K562 (cell line): ENCODE measurements at regions not wholly inside any gene's neighbourhood (a gene's known extent, or its start where the extent isn't known, plus 50 kb on each side); places are given as distances from the start of the nearest gene placed in this dataset.

Experiments
- ATAC-seq: fragments of 200-7000 bp; cut with Tn5 transposase; 3 replicates; pipeline ENCODE4 v1.9.1; 2020; ENCODE audit warnings: moderate library complexity
- BruUV-seq: library from RNA; stranded (reverse); fragments of 400-500 nt; replicated peaks from 2 replicates; lab custom pipeline; 2021; lab: Mats Ljungman, UMichigan
- CTCF ChIA-PET: fragments of 300-600 bp; formaldehyde crosslinking; extraction: SDS; loops from one replicate; lab custom pipeline; 2021; ENCODE audit warnings: low intra/inter-chr PET ratio; lab: Yijun Ruan, JAX
- POLR2A ChIA-PET: fragments of 300-600, 350-650 bp; sonication (Branson Sonifier 250); formaldehyde crosslinking; extraction: SDS; loops from one replicate; lab custom pipeline; 2021; ENCODE audit warnings: antibody characterized with exemption, inconsistent platforms; lab: Yijun Ruan, JAX
- DNase-seq, 4 experiments: peaks; one replicate each; pipeline versions ENCODE4 v3.0.0 to v3.0.0-alpha.2; 2011 to 2018; ENCODE audit warnings: low spot score in 3 of 4, mixed read lengths in 3 of 4; ENCODE audit errors: extremely low read depth in 1 of 4
- FAIRE-seq: peaks from 2 replicates; lab custom pipeline; 2011; peaks lifted over from hg19 to GRCh38; lab: Jason Lieb, UNC
- H2AFZ ChIP-seq: 2 replicates; pipeline ENCODE4 v1.6.0; 2011; ENCODE audit warnings: low read depth, low read length, control low read depth, inconsistent platforms
- H3K27ac ChIP-seq: fragments of 200-600 bp; 3 replicates; pipeline ENCODE4 v1.8.0; 2011; ENCODE audit warnings: low read depth, mild to moderate bottlenecking, control low read depth, inconsistent platforms, low read length, moderate library complexity, mixed read lengths; ENCODE audit errors: extremely low read depth
- H3K27me3 ChIP-seq, 2 experiments: fragments of 300-600 bp in 1 of 2; 2 replicates in 1 of 2; 3 replicates in 1 of 2; pipeline versions ENCODE4 v1.6.0 to v1.8.0; 2011; ENCODE audit warnings: inconsistent platforms in 2 of 2, low read length in 2 of 2, mild to moderate bottlenecking in 1 of 2, mixed read lengths in 1 of 2, moderate library complexity in 1 of 2; ENCODE audit not compliant: control insufficient read depth in 2 of 2, insufficient read depth in 2 of 2
- H3K36me3 ChIP-seq: fragments of 300-600 bp; 3 replicates; pipeline ENCODE4 v1.8.0; 2011; ENCODE audit warnings: mild to moderate bottlenecking, low read length, inconsistent platforms; ENCODE audit not compliant: control insufficient read depth, insufficient read depth
- H3K4me1 ChIP-seq, 2 experiments: fragments of 200-600 bp in 1 of 2; replicated peaks in 1 of 2; 2 replicates in 1 of 2; 3 replicates in 1 of 2; pipeline versions ENCODE4 v1.5.1 to v1.8.0; 2011; ENCODE audit warnings: inconsistent platforms in 2 of 2, low read length in 2 of 2, mild to moderate bottlenecking in 1 of 2, mixed read lengths in 1 of 2, moderate library complexity in 1 of 2; ENCODE audit not compliant: control insufficient read depth in 2 of 2, insufficient read depth in 2 of 2
- H3K4me2 ChIP-seq: 2 replicates; pipeline ENCODE4 v1.6.1; 2011; ENCODE audit warnings: low read length, control low read depth, inconsistent platforms, mixed read lengths; ENCODE audit not compliant: insufficient read depth
- H3K4me3 ChIP-seq: fragments of 200-600 bp; sonication (generic), shearing (Covaris generic); 2 replicates; pipeline ENCODE4 v1.5.1; 2016; ENCODE audit warnings: control low read depth, inconsistent platforms
- H3K79me2 ChIP-seq: fragments of 200-600 bp; 3 replicates; pipeline ENCODE4 v1.8.0; 2011; ENCODE audit warnings: low read length, inconsistent platforms; ENCODE audit not compliant: control insufficient read depth, insufficient read depth
- H3K9ac ChIP-seq, 2 experiments: 2 replicates each; pipeline versions ENCODE4 v1.6.0 to v1.6.1; 2011; ENCODE audit warnings: low read depth in 2 of 2, low read length in 2 of 2, control low read depth in 1 of 2, inconsistent platforms in 1 of 2, mild to moderate bottlenecking in 1 of 2, mixed read lengths in 1 of 2; ENCODE audit not compliant: insufficient read depth in 1 of 2
- H3K9me1 ChIP-seq: one replicate; pipeline ENCODE4 v1.6.0; 2011; ENCODE audit warnings: inconsistent platforms, mild to moderate bottlenecking, low read length, moderate library complexity; ENCODE audit not compliant: control insufficient read depth, insufficient read depth
- H3K9me3 ChIP-seq: replicated peaks from 2 replicates; pipeline ENCODE4 v1.5.1; 2011; ENCODE audit warnings: low read depth, low read length, inconsistent platforms; ENCODE audit not compliant: control insufficient read depth, insufficient read depth
- H4K20me1 ChIP-seq: replicated peaks from 2 replicates; pipeline ENCODE4 v1.6.1; 2011; ENCODE audit warnings: low read length, inconsistent platforms, mixed read lengths; ENCODE audit not compliant: control insufficient read depth, insufficient read depth
- DACH1 ChIP-seq: fragments of 450-650 bp; IDR thresholded peaks from 2 replicates; pipeline ENCODE4 v1.6.1; 2018; ENCODE audit not compliant: partially characterized antibody
- FOXK1 ChIP-seq: sonication (generic); formaldehyde crosslinking; IDR thresholded peaks from 2 replicates; pipeline ENCODE4 v1.8.0; 2022; ENCODE audit warnings: missing genetic modification reagents, mild to moderate bottlenecking, borderline replicate concordance
- MCM5 ChIP-seq: fragments of 450-650 bp; IDR thresholded peaks from 2 replicates; pipeline ENCODE4 v1.6.1; 2016; ENCODE audit warnings: low read depth
- NCOA4 ChIP-seq: fragments of 450-650 bp; IDR thresholded peaks from 2 replicates; pipeline ENCODE4 v1.6.1; 2018; ENCODE audit warnings: mild to moderate bottlenecking; ENCODE audit not compliant: partially characterized antibody
- OTX1 ChIP-seq: fragments of 450-650 bp; formaldehyde crosslinking; IDR thresholded peaks from 2 replicates; pipeline ENCODE4 v1.4.0; 2022; ENCODE audit warnings: mild to moderate bottlenecking
- POLR2A ChIP-seq: fragments of 450-650 bp; conservative IDR thresholded peaks from 2 replicates; pipeline ENCODE4 v1.6.1; 2016
- POLR2AphosphoS5 ChIP-seq: IDR thresholded peaks from 2 replicates; pipeline ENCODE4 v1.6.1; 2011; ENCODE audit warnings: mild to moderate bottlenecking, low read depth, low read length, moderate library complexity; ENCODE audit not compliant: control insufficient read depth, insufficient read depth
- PREB ChIP-seq: sonication (generic); formaldehyde crosslinking; IDR thresholded peaks from 2 replicates; pipeline ENCODE4 v1.8.1; 2023; ENCODE audit warnings: mild to moderate bottlenecking, missing genetic modification reagents
- SMAD3 ChIP-seq: fragments of 450-650 bp; formaldehyde crosslinking; conservative IDR thresholded peaks from 2 replicates; pipeline ENCODE4 v1.4.0; 2020; ENCODE audit warnings: mild to moderate bottlenecking
- SMC3 ChIP-seq: conservative IDR thresholded peaks from 2 replicates; pipeline ENCODE4 v1.6.1; 2011; ENCODE audit warnings: low read depth, low read length, improper control_type of control experiment; ENCODE audit not compliant: insufficient read depth
- SRF ChIP-seq, 2 experiments: fragments of 250-450, 450-650 bp in 1 of 2; sonication (Bioruptor Pico) in 1 of 2; sonication (generic) in 1 of 2; formaldehyde crosslinking; IDR thresholded peaks; 2 replicates each; pipeline versions ENCODE4 v1.5.0 to v1.5.1; 2020 to 2022; ENCODE audit warnings: mild to moderate bottlenecking in 1 of 2, missing genetic modification reagents in 1 of 2
- STAT5A ChIP-seq: IDR thresholded peaks from 2 replicates; pipeline ENCODE4 v1.6.1; 2012; ENCODE audit warnings: low read length, inconsistent platforms, borderline replicate concordance
- TEAD1 ChIP-seq, 2 experiments: fragments of 450-650 bp in 1 of 2; sonication (generic) in 1 of 2; formaldehyde crosslinking; IDR thresholded peaks; 2 replicates each; pipeline versions ENCODE4 v1.4.0 to v1.8.0; 2020 to 2022; ENCODE audit warnings: mild to moderate bottlenecking in 2 of 2, missing genetic modification reagents in 1 of 2
- THRA ChIP-seq: fragments of 450-650 bp; IDR thresholded peaks from 2 replicates; pipeline ENCODE4 v1.6.1; 2017; ENCODE audit warnings: mild to moderate bottlenecking, moderate library complexity
- ZFP30 ChIP-seq: fragments of 250-450 bp; sonication (Bioruptor Pico); IDR thresholded peaks from 2 replicates; pipeline ENCODE4 v1.8.0; 2022; ENCODE audit warnings: moderate library complexity, mild to moderate bottlenecking, inconsistent platforms, borderline replicate concordance
- ZNF24 ChIP-seq: fragments of 450-650 bp; IDR thresholded peaks from 2 replicates; pipeline ENCODE4 v1.6.1; 2016
- ZNF431 ChIP-seq: sonication (generic); formaldehyde crosslinking; IDR thresholded peaks from 2 replicates; pipeline ENCODE4 v1.8.0; 2022; ENCODE audit warnings: mild to moderate bottlenecking, missing genetic modification reagents
- WGBS: fragments of 100-300 bp; shearing (Covaris generic); methylation state at CpG from one replicate; pipeline ENCODE4 v1.1.6; 2016; ENCODE audit warnings: low coverage, mixed read lengths; ENCODE audit not compliant: insufficient coverage; ENCODE audit errors: missing lambda C conversion rate; 5-methylcytosine and 5-hydroxymethylcytosine counted together
- in situ Hi-C: fragments of 300-500 bp; cut with MboI; formaldehyde crosslinking; loops from 4 replicates; pipeline ENCODE4 v1.15.0; 2018; ENCODE audit warnings: inconsistent platforms, mixed read lengths
- intact Hi-C: fragments of 100-400 bp; cut with micrococcal nuclease; formaldehyde crosslinking; loops from 2 replicates; pipeline ENCODE4 v1.14.2; 2022

DNA sequence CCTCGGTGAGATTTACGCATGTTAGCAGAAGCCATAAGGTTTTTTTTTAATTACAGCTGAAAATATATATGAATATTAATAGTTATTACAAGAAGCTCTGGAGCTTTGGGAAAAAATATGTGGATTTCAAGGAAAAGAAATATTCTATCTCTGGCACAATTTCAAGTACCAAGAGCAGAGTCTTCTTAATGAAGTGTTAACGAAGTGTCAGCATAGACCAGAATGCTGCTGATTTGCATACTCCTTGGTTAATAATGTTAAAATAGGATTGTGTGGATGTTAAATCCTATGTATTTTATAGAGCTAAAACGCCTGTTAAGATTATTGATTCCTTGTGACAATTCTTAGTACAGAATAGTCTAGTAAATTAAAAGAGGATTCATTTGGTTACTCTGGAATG lies 57.0 kb upstream of the FAT3 start:
- no peak overlapping the region for H3K27ac ChIP-seq
- H3K9ac ChIP-seq = no peak overlapping the region
- H3K9me1 ChIP-seq = no peaks in the 10 kb centered on the region
- ATAC-seq (no peak), DNase-seq (no peak), FAIRE-seq (no peak)
- H2AFZ ChIP-seq = no peak overlapping the region
- no peak overlapping the region for H3K4me3 ChIP-seq
- H4K20me1 ChIP-seq = no peaks in the 10 kb centered on the region
- in situ Hi-C loops = no loop called here
- ChIA-PET CTCF (no interaction called here), POLR2A (no interaction called here)
- no peaks in the 10 kb centered on the region for H3K36me3 ChIP-seq
- no peaks in the 10 kb centered on the region for H3K79me2 ChIP-seq
- H3K4me1 ChIP-seq = no peaks in the 10 kb centered on the region
- 7% methylated on average over 4 of the region's 4 CpGs for WGBS
- no peak overlapping the region for H3K4me2 ChIP-seq
- intact Hi-C loops = no loop called here
- H3K9me3 ChIP-seq = no peaks in the 10 kb centered on the region
- no peaks in the 10 kb centered on the region for H3K27me3 ChIP-seq
- TF ChIP-seq POLR2AphosphoS5 (no peak), PREB (CRISPR knock-in tag) (no peak), STAT5A (no peak), ZNF24 (no peak), ZFP30 (CRISPR knock-in tag) (no peak), FOXK1 (CRISPR knock-in tag) (no peak), ZNF431 (CRISPR knock-in tag) (no peak), DACH1 (no peak), SMC3 (no peak), OTX1 (CRISPR knock-in tag) (no peak), MCM5 (no peak), SRF (CRISPR knock-in tag; IDR thresholded peaks at IDR 0.05) (no peak), NCOA4 (no peak), SMAD3 (no peak), TEAD1 (CRISPR knock-in tag; IDR thresholded peaks at IDR 0.05) (no peak), THRA (no peak), POLR2A (no peak)
- no TSS peak for BruUV-seq
